IPS-NIHi11 (cell line): ENCODE measurements at regions not wholly inside any gene's neighbourhood (a gene's known extent, or its start where the extent isn't known, plus 50 kb on each side); places are given as distances from the start of the nearest gene placed in this dataset.
A peak's percentile ranks its signal among the peaks of the same experiment; 100 is the strongest.

Source experiments
- DNase-seq: peaks from one replicate; pipeline ENCODE4 v3.0.0; 2012; ENCODE audit warnings: mixed read lengths, low spot score

- DNase-seq: no peak
Observed at GRCh38 chr2:121898483-121898882, 143.0 kb downstream of the TSN start.

GRCh38 chr2:121900391-121900790, 144.9 kb downstream of the TSN start:
- no peak for DNase-seq

GRCh38 chr2:121902171-121902591, 146.7 kb downstream of the TSN start:
- peak; percentile 58 for DNase-seq

- no peak for DNase-seq
Observed at GRCh38 chr2:121902616-121903015, 147.2 kb downstream of the TSN start.

GRCh38 chr2:121903037-121903689, 147.7 kb downstream of the TSN start:
- DNase-seq: peak; percentile 38

GRCh38 chr2:121904656-121905055, 149.2 kb downstream of the TSN start:
- no peak for DNase-seq

- DNase-seq: no peak
Observed at GRCh38 chr2:121905201-121905600, 149.8 kb downstream of the TSN start.

- DNase-seq: no peak
Observed at GRCh38 chr2:121906170-121906569, 150.7 kb downstream of the TSN start.

GRCh38 chr2:121907928-121908327, 152.5 kb downstream of the TSN start:
- peak; percentile 45 for DNase-seq

- no peak for DNase-seq
Observed at GRCh38 chr2:121910139-121910538, 154.7 kb downstream of the TSN start.

GRCh38 chr2:121911036-121911435, 155.6 kb downstream of the TSN start:
- no peak for DNase-seq

GRCh38 chr2:121917143-121917542, 161.7 kb downstream of the TSN start:
- no peak for DNase-seq

GRCh38 chr2:121918231-121918630, 162.8 kb downstream of the TSN start:
- no peak for DNase-seq

GRCh38 chr2:121919803-121920202, 164.4 kb downstream of the TSN start:
- DNase-seq: no peak

GRCh38 chr2:121925466-121925865, 170.0 kb downstream of the TSN start:
- DNase-seq: no peak

GRCh38 chr2:121943285-121943684, 187.8 kb downstream of the TSN start:
- no peak for DNase-seq

- no peak for DNase-seq
Observed at GRCh38 chr2:121944072-121944831, 188.8 kb downstream of the TSN start.

GRCh38 chr2:121947674-121948073, 192.2 kb downstream of the TSN start:
- no peak for DNase-seq

- no peak for DNase-seq
Observed at GRCh38 chr2:121949271-121949670, 193.8 kb downstream of the TSN start.

- no peak for DNase-seq
Observed at GRCh38 chr2:121955426-121955825, 200.0 kb downstream of the TSN start.

- DNase-seq: no peak
Observed at GRCh38 chr2:121955872-121956271, 200.4 kb downstream of the TSN start.

GRCh38 chr2:121960251-121960650, 204.8 kb downstream of the TSN start:
- DNase-seq: no peak

GRCh38 chr2:121961761-121962160, 206.3 kb downstream of the TSN start:
- no peak for DNase-seq

- DNase-seq: peak; percentile 3
Observed at GRCh38 chr2:121965661-121966060, 210.2 kb downstream of the TSN start.
